ENCODE measurements at regions not wholly inside any gene's neighbourhood (a gene's known extent, or its start where the extent isn't known, plus 50 kb on each side); places are given as distances from the start of the nearest gene placed in this dataset.

GRCh38 chr3:135460273-135460672, 505.3 kb upstream of the PPP2R3A start:
- in situ Hi-C loops (cut with MboI; ENCODE audit: low sequenced_read_pairs) = no loop called here

DNA sequence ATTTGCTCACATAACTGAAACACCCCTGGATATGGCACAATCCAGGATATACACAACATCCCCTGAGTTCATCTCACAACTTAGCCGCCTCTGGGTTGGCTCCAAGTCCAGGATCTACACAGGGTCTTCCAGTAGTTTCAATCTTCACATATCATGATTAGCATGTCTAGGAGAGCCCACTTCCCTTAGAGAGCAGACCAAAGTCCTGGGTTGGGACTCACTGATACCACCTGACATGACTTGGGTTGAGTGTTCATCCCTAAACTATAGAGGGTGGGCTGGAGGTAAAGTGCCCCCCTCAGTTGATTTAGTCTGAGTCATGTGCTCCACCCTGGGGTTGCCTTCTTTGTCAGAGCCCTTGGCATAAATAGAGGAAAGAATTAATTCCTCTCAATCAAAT, 493.6 kb upstream of the PPP2R3A start:
- in situ Hi-C loops (cut with MboI; ENCODE audit: low sequenced_read_pairs) = no loop called here

- in situ Hi-C loops (cut with MboI; ENCODE audit: low sequenced_read_pairs) = no loop called here
These were observed 492.1 kb upstream of the PPP2R3A start for GRCh38 chr3:135473449-135473848.

DNA sequence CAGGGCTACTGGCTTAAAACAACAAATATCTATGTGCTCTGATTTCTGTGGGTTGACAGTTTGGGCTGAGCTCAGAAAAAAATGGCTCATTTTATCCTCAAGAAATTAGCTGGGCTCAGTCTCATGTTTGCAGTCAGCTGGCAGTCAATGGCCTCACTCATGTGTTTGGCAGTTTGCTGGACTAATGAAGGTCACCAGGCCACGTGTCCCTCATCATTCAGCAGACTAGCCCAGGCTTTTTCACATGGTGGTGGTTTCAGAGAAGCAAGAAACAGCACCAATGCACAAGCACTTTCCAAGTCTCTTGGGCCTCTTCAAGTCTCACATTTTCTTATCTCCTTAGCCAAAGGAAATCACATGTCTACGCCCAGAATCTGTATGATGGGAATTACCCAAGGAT, 478.3 kb upstream of the PPP2R3A start:
- in situ Hi-C loops (cut with MboI; ENCODE audit: low sequenced_read_pairs) = no loop called here

DNA sequence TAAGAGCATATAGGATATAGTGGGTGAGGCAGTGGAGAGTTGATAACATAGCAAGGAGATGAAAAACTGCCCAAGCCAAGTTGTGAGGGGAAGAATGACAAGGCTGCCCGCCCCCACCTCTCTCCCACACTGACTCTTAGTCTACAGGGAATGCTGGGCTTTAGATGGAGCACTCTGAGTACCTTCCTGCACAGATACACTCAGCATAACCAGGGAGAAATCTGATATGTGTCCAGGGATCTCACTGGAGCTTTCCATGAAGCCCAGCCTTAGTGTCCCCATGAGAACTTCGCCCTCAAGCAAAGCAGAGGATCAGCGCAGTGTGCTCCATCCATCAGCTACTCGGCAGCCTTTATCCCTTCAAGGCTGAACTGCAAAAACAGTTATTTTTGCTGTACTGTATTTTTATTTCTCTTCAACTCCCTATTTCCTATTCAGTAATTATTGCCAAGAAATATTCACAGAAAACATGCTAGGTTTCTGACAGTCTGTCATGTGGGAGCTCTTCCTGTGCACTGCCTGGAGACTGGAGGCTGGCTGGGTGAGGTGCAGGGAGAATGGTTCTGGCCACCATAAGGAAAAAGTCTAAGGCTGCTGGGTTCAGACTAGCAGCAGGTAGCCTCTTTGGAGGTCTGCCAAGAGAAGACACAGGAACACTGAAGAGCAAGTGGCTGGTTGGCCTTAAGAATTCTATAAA, 475.2 kb upstream of the PPP2R3A start:
- in situ Hi-C loops (cut with MboI; ENCODE audit: low sequenced_read_pairs) = no loop called here

DNA sequence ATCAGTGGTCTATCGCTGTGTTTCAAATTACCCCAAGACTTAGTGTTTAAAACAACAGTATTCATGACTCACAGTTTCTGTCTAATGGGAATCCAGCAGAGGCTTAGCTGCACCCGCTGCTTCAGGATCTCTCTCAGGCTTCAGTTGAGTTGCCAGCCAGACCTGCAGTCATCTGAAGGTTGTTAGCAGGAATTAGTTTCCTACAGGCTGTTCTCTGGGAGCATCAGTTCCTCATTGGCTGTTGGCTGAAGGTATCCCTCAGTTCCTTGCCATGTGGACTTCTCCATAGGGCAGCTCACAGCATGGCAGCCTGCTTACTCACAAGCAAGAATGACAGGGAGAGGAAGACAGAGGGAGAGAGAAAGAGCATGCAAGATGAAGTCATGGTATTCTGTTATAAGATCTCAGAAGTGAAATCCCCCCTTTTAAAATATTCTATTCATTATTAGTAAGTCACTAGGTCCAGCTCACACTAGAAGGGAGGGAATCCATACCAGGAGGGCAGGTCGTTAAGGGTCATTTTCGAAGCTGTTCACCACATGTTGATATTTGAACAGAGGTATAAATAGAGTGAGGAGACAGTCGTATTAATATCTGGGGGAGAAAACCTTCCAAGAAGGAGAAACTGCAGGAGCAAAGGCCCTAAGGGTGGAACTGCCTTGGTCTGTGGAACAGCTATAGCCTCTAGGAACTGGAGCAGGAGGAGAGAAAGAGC, 473.9 kb upstream of the PPP2R3A start:
- in situ Hi-C loops (cut with MboI; ENCODE audit: low sequenced_read_pairs) = no loop called here

- in situ Hi-C loops (cut with MboI; ENCODE audit: low sequenced_read_pairs) = no loop called here
These were observed 469.6 kb upstream of the PPP2R3A start for GRCh38 chr3:135495891-135496290.

GRCh38 chr3:135497979-135498378, 467.5 kb upstream of the PPP2R3A start:
- in situ Hi-C loops (cut with MboI; ENCODE audit: low sequenced_read_pairs) = no loop called here

GRCh38 chr3:135499426-135499825, 466.1 kb upstream of the PPP2R3A start:
- in situ Hi-C loops (cut with MboI; ENCODE audit: low sequenced_read_pairs) = no loop called here

- in situ Hi-C loops (cut with MboI; ENCODE audit: low sequenced_read_pairs) = no loop called here
These were observed 465.5 kb upstream of the PPP2R3A start for GRCh38 chr3:135500034-135500433.

DNA sequence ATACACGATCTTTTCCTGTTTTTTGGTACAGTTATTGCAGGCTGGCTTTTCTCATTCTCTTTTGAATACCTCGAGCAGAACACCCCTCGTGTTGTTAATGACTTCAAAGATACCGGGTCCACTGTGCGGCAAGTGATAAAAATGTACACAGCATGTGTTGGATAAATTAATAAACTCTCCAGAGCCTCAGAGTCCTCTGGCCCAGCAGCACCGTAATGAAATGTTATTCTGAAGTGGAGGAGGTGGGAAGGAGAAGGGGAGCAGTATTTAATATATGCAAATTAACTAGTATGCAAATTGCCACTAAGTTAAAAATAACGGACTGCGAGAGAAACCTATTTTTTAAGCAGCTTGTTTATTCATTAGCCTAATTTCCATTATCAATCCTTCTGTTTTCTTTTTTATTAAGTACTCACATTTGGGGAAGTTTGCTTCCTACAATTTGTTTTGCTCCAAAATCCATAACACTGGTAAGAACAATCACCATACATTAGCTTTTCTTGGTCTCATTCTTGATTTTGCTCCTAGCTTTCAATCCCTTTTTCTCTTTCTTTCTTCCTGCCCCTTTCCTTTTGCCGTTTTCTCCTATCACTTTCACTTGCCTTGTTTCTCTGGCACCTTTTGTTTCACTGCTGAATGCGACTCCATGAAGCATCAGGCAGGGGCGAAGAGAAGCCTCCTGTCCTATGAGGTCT, 462.3 kb upstream of the PPP2R3A start:
- in situ Hi-C loops (cut with MboI; ENCODE audit: low sequenced_read_pairs) = no loop called here

DNA sequence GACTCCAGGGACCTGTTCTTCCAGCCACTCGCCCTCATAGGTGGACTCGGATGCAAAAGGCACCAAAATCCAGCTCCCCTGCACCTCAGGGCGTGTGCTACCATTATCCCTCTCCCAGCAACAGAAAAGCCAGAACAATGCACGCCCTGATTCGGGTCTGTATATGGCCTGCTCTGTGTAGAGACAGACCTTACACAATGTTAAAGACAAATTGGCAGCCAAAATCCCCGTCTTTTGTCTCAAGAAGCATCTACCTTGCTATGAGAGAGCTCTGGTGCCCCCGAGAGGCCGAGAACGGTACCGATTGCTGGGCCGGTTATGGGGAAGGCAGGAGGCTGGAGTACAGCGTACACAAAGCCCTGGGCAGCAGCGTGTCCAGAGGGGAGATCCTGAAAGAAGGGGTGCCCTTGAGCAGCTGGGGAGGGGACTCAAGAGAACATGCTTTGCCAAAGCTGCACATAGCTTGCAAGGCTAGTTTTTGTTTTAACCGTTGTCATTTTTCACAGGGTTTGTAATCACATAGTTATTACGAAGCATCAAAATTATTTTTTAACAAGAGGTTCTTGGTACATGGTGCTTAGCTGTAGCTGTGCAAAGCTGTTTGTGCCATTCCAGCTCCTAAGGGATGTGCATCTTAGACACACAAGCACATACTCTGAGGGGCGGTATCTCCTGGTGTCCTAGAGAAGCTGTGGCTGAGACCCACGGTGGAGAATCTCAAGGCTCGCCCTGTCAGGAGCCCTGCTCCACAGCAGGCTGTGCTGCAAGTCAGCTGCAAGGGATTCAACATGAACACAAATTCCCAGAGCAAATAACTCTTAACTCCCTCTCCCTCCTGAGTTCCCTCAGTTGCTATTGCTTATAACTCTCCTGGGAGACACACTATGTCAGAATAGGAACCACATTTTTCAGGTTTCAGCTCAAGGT, 461.5 kb upstream of the PPP2R3A start:
- in situ Hi-C loops (cut with MboI; ENCODE audit: low sequenced_read_pairs) = no loop called here

DNA sequence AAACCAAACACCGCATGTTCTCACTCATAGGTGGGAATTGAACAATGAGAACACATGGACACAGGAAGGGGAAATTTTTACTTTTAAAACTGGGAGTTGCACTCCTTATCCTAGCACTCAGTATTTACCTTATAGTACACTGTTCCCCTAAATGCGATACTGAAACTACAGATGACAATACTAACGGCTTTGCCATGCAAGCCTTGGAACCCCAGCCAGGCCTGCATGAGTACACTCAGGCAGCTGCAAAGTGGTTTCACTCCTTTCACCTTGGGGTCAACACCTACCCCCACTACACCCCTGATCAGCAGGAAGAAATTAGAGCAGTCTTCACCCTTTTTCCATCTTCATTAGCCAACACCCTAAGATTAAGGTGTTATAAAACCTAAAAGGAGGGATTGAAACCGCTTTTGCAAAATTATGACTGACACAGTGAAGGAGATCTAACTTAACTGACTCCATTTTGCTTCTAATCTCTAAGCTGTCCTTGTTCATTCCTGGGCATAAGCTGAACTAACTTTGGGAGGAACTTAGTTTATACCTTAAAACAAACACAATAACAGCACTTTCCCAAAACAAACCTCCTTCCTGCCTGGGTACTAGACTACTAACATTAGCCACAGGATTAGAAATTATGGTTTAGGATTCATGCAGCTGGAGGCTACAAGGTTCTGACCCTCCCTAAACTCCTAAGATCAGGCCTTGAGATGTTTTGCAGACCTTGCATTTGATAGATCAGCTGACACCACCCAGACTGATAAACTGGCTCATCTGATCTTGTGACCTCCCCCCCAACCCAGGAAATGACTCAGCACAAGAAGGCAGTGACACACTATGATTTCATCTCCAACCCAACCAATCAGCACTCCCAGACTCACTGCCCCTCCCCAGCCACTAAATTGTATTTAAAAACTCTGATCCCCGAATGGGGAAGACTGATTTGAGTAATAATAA, 452.1 kb upstream of the PPP2R3A start:
- in situ Hi-C loops (cut with MboI; ENCODE audit: low sequenced_read_pairs) = no loop called here

DNA sequence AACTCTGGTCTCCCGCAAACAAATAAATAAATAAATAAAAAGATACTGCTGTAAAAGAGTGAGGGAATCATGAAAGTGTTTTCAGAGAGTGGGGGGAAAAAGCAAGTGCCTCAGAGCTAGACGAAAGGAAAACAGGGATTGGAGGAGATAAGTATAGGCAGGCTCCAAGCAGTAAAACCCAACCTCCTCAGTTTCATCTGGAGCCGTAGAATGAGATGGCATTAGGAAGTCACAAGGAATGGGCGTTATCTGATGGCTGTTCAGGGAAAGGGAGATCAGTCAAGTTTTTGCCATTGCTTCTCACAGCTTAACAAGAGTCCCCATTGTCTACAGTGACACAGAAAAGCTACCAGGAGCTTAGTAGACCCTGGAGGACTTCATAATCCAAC, 451.5 kb upstream of the PPP2R3A start:
- in situ Hi-C loops (cut with MboI; ENCODE audit: low sequenced_read_pairs) = no loop called here

- in situ Hi-C loops (cut with MboI; ENCODE audit: low sequenced_read_pairs) = no loop called here
These were observed 449.4 kb upstream of the PPP2R3A start for GRCh38 chr3:135516143-135516542.

GRCh38 chr3:135528413-135529015, 437.0 kb upstream of the PPP2R3A start:
- in situ Hi-C loops (cut with MboI; ENCODE audit: low sequenced_read_pairs) = no loop called here

- in situ Hi-C loops (cut with MboI; ENCODE audit: low sequenced_read_pairs) = no loop called here
These were observed 433.5 kb upstream of the PPP2R3A start for GRCh38 chr3:135532021-135532420.

DNA sequence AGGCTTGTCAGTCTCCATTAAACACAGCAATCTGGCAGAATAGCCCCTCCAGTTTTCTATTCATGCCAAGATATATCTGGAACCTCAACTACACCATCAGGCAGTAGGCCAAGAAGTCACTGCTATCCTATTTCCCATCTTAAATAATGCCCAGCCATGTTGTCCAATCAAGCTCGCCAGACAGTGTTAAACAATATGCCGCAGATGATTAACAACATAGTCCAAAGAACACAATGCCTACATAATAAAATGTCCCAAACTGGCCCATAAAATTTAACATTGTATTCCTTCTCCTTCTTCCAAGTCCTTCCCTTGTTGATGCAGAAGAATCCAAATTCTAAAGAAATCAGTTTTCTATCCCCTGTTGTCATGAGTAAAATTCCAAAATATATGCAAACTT, 427.4 kb upstream of the PPP2R3A start:
- in situ Hi-C loops (cut with MboI; ENCODE audit: low sequenced_read_pairs) = no loop called here

DNA sequence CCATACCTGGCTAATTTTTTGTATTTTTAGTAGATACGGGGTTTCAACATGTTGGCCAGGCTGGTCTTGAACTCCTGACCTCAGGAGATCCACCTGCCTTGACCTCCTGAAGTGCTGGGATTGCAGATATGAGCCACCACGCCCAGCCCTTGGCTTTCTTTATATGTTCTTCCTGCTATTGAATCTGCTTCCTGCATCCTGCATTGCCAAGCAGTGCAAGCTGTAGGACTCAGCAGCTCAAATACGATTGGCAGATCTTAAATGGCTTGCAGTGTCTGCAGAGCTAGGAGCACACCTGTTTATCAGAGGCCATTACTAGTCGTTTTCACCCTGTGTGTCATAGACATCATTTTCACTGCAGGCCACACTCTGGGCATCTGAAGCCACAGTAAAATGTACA, 426.2 kb upstream of the PPP2R3A start:
- in situ Hi-C loops (cut with MboI; ENCODE audit: low sequenced_read_pairs) = no loop called here

DNA sequence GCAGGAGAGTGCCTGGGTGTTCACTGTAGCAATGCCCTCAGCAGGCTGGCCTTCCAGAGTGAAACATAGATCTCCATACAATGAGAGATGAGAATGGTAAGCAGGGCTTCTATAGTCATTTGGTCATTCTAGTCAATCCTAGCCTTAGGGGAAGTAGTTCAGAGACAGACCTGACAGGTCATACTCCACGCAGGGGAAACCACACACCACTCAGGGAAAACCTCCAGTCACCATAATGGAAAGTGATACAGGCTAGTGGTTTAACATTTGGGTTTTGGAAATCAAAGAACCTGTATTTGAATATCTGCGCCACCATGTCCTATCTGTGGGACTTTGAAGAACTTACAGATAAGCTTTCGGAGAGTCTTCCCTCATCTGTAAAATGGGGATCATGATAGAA, 425.7 kb upstream of the PPP2R3A start:
- in situ Hi-C loops (cut with MboI; ENCODE audit: low sequenced_read_pairs) = no loop called here
